Lower leg skin (tissue), 4 donors: ENCODE measurements at regions not wholly inside any gene's neighbourhood (a gene's known extent, or its start where the extent isn't known, plus 50 kb on each side); places are given as distances from the start of the nearest gene placed in this dataset.
"Not testable (repeated sequence)": the region's sequence is repeated elsewhere in the genome, so short reads cannot be mapped to it uniquely, and the experiment has no call there.

Experiments used
- DNase-seq, 2 donors: peaks; one replicate each; pipeline ENCODE4 v3.0.0-alpha.2; 2019; ENCODE audit warnings: low spot score in 2 of 2
- H3K4me3 ChIP-seq: fragments of 200-600 bp; sonication (generic); 2 replicates; pipeline ENCODE4 v1.5.1; 2017; ENCODE audit warnings: mild to moderate bottlenecking, low read depth; ENCODE audit not compliant: poor library complexity, severe bottlenecking
- CTCF ChIP-seq, 3 donors: fragments of 450-650 bp; IDR thresholded peaks; one replicate each; pipeline ENCODE4 v1.5.1; 2016; ENCODE audit warnings: antibody characterized with exemption in 3 of 3, mild to moderate bottlenecking in 3 of 3, moderate library complexity in 2 of 3
- POLR2A ChIP-seq, 2 donors: fragments of 450-650 bp; IDR thresholded peaks; one replicate each; pipeline ENCODE4 v1.6.1; 2016 to 2017; ENCODE audit warnings: antibody characterized with exemption in 2 of 2, mild to moderate bottlenecking in 1 of 2, moderate library complexity in 1 of 2
- WGBS, 2 donors: methylation state at CpG; one replicate each; pipeline ENCODE4 v1.1.5; 2018; 5-methylcytosine and 5-hydroxymethylcytosine counted together
- intact Hi-C: fragments of 100-400 bp; cut with DNase I; formaldehyde crosslinking; loops from one replicate; pipeline ENCODE4 v1.15.0; 2023; ENCODE audit warnings: low total_unique reads

GRCh38 chr13:78054157-78054556 is 135.5 kb upstream of the EDNRB start:
- TF ChIP-seq POLR2A (IDR thresholded peaks at IDR 0.05) (no peak), CTCF (IDR thresholded peaks at IDR 0.05) (no peak)
- H3K4me3 ChIP-seq, result no peak overlapping the region
- 51 to 54% methylated on average over 3 of the region's 3 CpGs for WGBS, 2 donors
- intact Hi-C loops, result no loop called here
- no peak for DNase-seq

- WGBS, 2 donors, result 90 to 91% methylated on average over 1 of the region's 1 CpG
- no peak overlapping the region for H3K4me3 ChIP-seq
- DNase-seq, result no peak
- no peak for TF ChIP-seq POLR2A (IDR thresholded peaks at IDR 0.05)
- TF ChIP-seq CTCF (IDR thresholded peaks at IDR 0.05), result no peak
- intact Hi-C loops, result no loop called here
Observed at GRCh38 chr13:78047151-78047550, 128.5 kb upstream of the EDNRB start.

- 31 to 45% methylated on average over 2 of the region's 2 CpGs for WGBS, 2 donors
- TF ChIP-seq CTCF (IDR thresholded peaks at IDR 0.05), result no peak
- TF ChIP-seq POLR2A (IDR thresholded peaks at IDR 0.05), result no peak
- H3K4me3 ChIP-seq, result no peak overlapping the region
- intact Hi-C loops, result no loop called here
- no peak for DNase-seq
Observed at GRCh38 chr13:78046331-78046730, 127.7 kb upstream of the EDNRB start.

- DNase-seq, result no peak
- intact Hi-C loops, result no loop called here
- WGBS, 2 donors, result 41 to 46% methylated on average over 3 of the region's 3 CpGs
Observed at GRCh38 chr13:78045916-78046315, 127.3 kb upstream of the EDNRB start.

GRCh38 chr13:78041366-78041765 is 122.7 kb upstream of the EDNRB start:
- 93 to 97% methylated on average over 3 of the region's 3 CpGs for WGBS, 2 donors
- DNase-seq, intact Hi-C loops, H3K4me3 ChIP-seq: not testable (repeated sequence)

More at GRCh38 chr13:78045916-78046315, 127.3 kb upstream of the EDNRB start:
- TF ChIP-seq POLR2A (IDR thresholded peaks at IDR 0.05) (no peak), CTCF (IDR thresholded peaks at IDR 0.05) (no peak)
- H3K4me3 ChIP-seq, result no peak overlapping the region

- DNase-seq, result no peak
- intact Hi-C loops, result no loop called here
- no peak overlapping the region for H3K4me3 ChIP-seq
- WGBS, 2 donors, result 77 to 80% methylated on average over 4 of the region's 4 CpGs
- TF ChIP-seq CTCF (IDR thresholded peaks at IDR 0.05), result no peak
- no peak for TF ChIP-seq POLR2A (IDR thresholded peaks at IDR 0.05)
Observed at GRCh38 chr13:78040205-78040830, 121.7 kb upstream of the EDNRB start.
